Adrenal gland (tissue), 9 donors: ENCODE measurements at regions not wholly inside any gene's neighbourhood (a gene's known extent, or its start where the extent isn't known, plus 50 kb on each side); places are given as distances from the start of the nearest gene placed in this dataset.

ENCODE experiments used
- DNase-seq, 7 donors: peaks; one replicate each; pipeline ENCODE4 v3.0.0-alpha.2; 2019 to 2020
- H3K27ac ChIP-seq, 5 donors: fragments of 200-600 bp; sonication (generic) in 4 of 5; 1 replicate in 3 of 5; 2 replicates in 2 of 5; pipeline versions ENCODE4 v1.5.1 to v1.8.0; 2016 to 2020; ENCODE audit warnings: mild to moderate bottlenecking in 1 of 5
- H3K27me3 ChIP-seq: fragments of 200-600 bp; 2 replicates; pipeline ENCODE4 v1.8.0; 2021
- H3K36me3 ChIP-seq, 2 donors: fragments of 200-600 bp; replicated peaks in 1 of 2; 1 replicate in 1 of 2; 2 replicates in 1 of 2; pipeline versions ENCODE4 v1.5.1 to v1.8.0; 2018 to 2022
- H3K4me1 ChIP-seq, 2 donors: fragments of 200-600 bp; replicated peaks in 1 of 2; 1 replicate in 1 of 2; 2 replicates in 1 of 2; pipeline versions ENCODE4 v1.5.1 to v1.8.0; 2018 to 2021
- H3K4me3 ChIP-seq, 4 donors: fragments of 200-600 bp; sonication (generic) in 3 of 4; one replicate each; pipeline ENCODE4 v1.5.1; 2016 to 2018
- H3K9me3 ChIP-seq, 3 donors: fragments of 200-600 bp; sonication (generic) in 1 of 3; replicated peaks in 1 of 3; 1 replicate in 2 of 3; 2 replicates in 1 of 3; pipeline versions ENCODE4 v1.5.1 to v1.8.0; 2016 to 2021
- CTCF ChIP-seq, 6 experiments: fragments of 450-650 bp in 4 of 6; fragments of 200-600 bp in 2 of 6; sonication (generic) in 1 of 6; IDR thresholded peaks; 1 replicate in 5 of 6; 2 replicates in 1 of 6; pipeline versions ENCODE4 v1.5.1 to v1.8.0; 2016 to 2021; ENCODE audit warnings: antibody characterized with exemption in 6 of 6, mild to moderate bottlenecking in 2 of 6, moderate library complexity in 1 of 6
- POLR2A ChIP-seq, 2 donors: fragments of 450-650 bp; IDR thresholded peaks; one replicate each; pipeline ENCODE4 v1.6.1; 2017; ENCODE audit warnings: antibody characterized with exemption in 2 of 2, mild to moderate bottlenecking in 2 of 2, moderate library complexity in 1 of 2
- WGBS, 4 donors: extraction: QIAGEN DNeasy Blood & Tissue Kit in 2 of 4; methylation state at CpG; one replicate each; pipeline versions ENCODE4 v1.1.5 to v1.1.7; 2013 to 2017; 5-methylcytosine and 5-hydroxymethylcytosine counted together
- intact Hi-C, 2 donors: fragments of 100-400 bp; cut with DNase I; formaldehyde crosslinking; loops; one replicate each; pipeline versions ENCODE4 v1.14.1 to v1.15.0; 2022 to 2023
- donor health status: healthy with polysubstance abuse.
- donor health status: Bipolar disorder and iron deficiency.
- donor health status: DM: yes; HTN: yes; CAD: no.
- donor health status: DM: no; HTN: no; CAD: no.
- donor health status: DM: no; HTN: no; CAD: no.

DNA sequence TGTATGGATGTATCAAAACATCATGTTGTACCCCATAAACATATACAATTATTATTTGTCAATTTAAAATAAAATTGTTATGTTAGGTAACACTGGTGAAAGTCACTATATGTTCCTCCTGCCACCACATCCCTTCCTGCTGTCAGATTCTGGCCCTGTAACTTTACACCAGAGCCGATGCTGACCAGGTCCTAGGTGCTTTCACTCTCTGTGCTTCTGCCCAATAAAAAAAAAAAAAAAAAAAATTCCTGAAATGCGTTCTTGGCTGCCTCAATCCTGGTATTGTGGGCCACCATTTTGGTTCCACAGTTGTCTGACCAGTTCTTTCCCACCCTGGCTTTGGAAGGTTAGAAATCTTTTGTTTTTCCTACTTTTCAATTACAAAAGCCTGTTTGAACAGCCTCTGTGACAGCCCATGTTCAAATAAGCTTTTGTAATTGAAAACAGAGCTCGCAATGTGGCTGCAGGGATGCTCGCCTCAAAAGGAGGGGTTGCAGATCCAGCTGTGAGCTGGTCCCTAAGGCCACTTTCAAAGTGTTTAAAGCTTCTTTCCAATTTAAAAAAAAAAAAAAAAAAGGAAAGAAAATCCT lies 831.0 kb upstream of the EEF2KMT start:
- H3K4me1 ChIP-seq, result no peaks in the 10 kb centered on the region

GRCh38 chr16:5925850-5926249 lies 828.3 kb upstream of the EEF2KMT start:
- Histone ChIP-seq H3K4me3 (no peak overlapping the region), H3K27ac (no peak overlapping the region), H3K4me1 (no peaks in the 10 kb centered on the region), H3K9me3 (no peaks in the 10 kb centered on the region), H3K36me3 (no peaks in the 10 kb centered on the region), H3K27me3 (no peaks in the 10 kb centered on the region)
- TF ChIP-seq CTCF (IDR thresholded peaks at IDR 0.05), result no peak
- no peak for TF ChIP-seq POLR2A (IDR thresholded peaks at IDR 0.05)
- no peak for DNase-seq
- WGBS, 4 donors, result 56 to 59% (median 58%) methylated on average over 4 of the region's 4 CpGs
- intact Hi-C loops, result no loop called here

More for the DNA sequence above, 831.0 kb upstream of the EEF2KMT start:
- intact Hi-C loops, result no loop called here
- no peak for TF ChIP-seq POLR2A (IDR thresholded peaks at IDR 0.05)
- no peak for TF ChIP-seq CTCF (IDR thresholded peaks at IDR 0.05)
- no peaks in the 10 kb centered on the region for H3K27me3 ChIP-seq
- no peak overlapping the region for H3K4me3 ChIP-seq
- 9 to 22% (median 18%) methylated on average over 4 of the region's 4 CpGs for WGBS, 4 donors
- H3K36me3 ChIP-seq, result no peaks in the 10 kb centered on the region
- no peaks in the 10 kb centered on the region for H3K9me3 ChIP-seq
- no peak for DNase-seq
- no peak overlapping the region for H3K27ac ChIP-seq

DNA sequence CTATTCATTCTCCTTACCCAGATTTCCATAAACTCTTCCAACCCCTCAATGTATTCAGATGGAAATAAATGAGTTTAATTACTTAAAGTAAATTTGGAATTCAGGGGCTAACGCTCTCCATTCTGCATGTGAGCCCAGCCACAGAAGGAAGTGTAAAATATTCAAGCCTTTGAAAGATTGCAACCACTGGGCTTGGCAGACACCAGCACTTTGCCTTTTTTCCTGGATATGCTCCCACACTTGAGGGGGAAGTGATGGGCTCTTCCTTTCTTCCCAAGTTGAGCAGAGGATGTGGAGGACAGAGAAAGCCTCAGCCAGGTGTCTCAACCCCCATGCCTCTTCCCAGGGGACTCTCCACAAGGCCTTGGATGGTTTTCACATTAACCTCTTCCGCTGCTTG lies 825.1 kb upstream of the EEF2KMT start:
- no peaks in the 10 kb centered on the region for H3K27me3 ChIP-seq
- H3K36me3 ChIP-seq, result no peaks in the 10 kb centered on the region
- WGBS, 4 donors, result 61 to 78% (median 73%) methylated on average over 2 of the region's 2 CpGs
- no peak for DNase-seq
- no peaks in the 10 kb centered on the region for H3K9me3 ChIP-seq
- TF ChIP-seq CTCF (IDR thresholded peaks at IDR 0.05) (no peak), POLR2A (IDR thresholded peaks at IDR 0.05) (no peak)
- H3K4me3 ChIP-seq, result no peak overlapping the region
- H3K27ac ChIP-seq, result no peak overlapping the region
- H3K4me1 ChIP-seq, result no peaks in the 10 kb centered on the region
- intact Hi-C loops, result no loop called here

GRCh38 chr16:5918567-5919130 lies 821.1 kb upstream of the EEF2KMT start:
- Histone ChIP-seq H3K4me1 (no peaks in the 10 kb centered on the region), H3K9me3 (no peaks in the 10 kb centered on the region), H3K27ac (no peak overlapping the region), H3K27me3 (no peaks in the 10 kb centered on the region), H3K4me3 (no peak overlapping the region), H3K36me3 (no peaks in the 10 kb centered on the region)
- 39 to 51% (median 42%) methylated on average over 4 of the region's 4 CpGs for WGBS, 4 donors
- TF ChIP-seq POLR2A (IDR thresholded peaks at IDR 0.05) (no peak), CTCF (IDR thresholded peaks at IDR 0.05) (no peak)
- intact Hi-C loops, result no loop called here
- no peak for DNase-seq
